Adrenal gland (tissue), 5 donors: ENCODE measurements at regions not wholly inside any gene's neighbourhood (a gene's known extent, or its start where the extent isn't known, plus 50 kb on each side); places are given as distances from the start of the nearest gene placed in this dataset.
"Not testable (repeated sequence)": the region's sequence is repeated elsewhere in the genome, so short reads cannot be mapped to it uniquely, and the experiment has no call there.

Experiments used
- CTCF ChIP-seq, 6 experiments: fragments of 450-650 bp in 4 of 6; fragments of 200-600 bp in 2 of 6; sonication (generic) in 1 of 6; IDR thresholded peaks; 1 replicate in 5 of 6; 2 replicates in 1 of 6; pipeline versions ENCODE4 v1.5.1 to v1.8.0; 2016 to 2021; ENCODE audit warnings: antibody characterized with exemption in 6 of 6, mild to moderate bottlenecking in 2 of 6, moderate library complexity in 1 of 6
- POLR2A ChIP-seq, 2 donors: fragments of 450-650 bp; IDR thresholded peaks; one replicate each; pipeline ENCODE4 v1.6.1; 2017; ENCODE audit warnings: antibody characterized with exemption in 2 of 2, mild to moderate bottlenecking in 2 of 2, moderate library complexity in 1 of 2
- donor health status: DM: no; HTN: no; CAD: no.

GRCh38 chr5:62216603-62217002 is 89.4 kb upstream of the KIF2A start:
- TF ChIP-seq CTCF, POLR2A (IDR thresholded peaks at IDR 0.05): not testable (repeated sequence)
